ENCODE measurements at regions not wholly inside any gene's neighbourhood (a gene's known extent, or its start where the extent isn't known, plus 50 kb on each side); places are given as distances from the start of the nearest gene placed in this dataset.

GRCh38 chr5:143671021-143671420, 140.9 kb upstream of the HMHB1 start:
- CTCF ChIA-PET, result no interaction called here
- H3K27ac ChIP-seq (ENCODE audit: low read length), result no peak overlapping the region
- POLR2A ChIA-PET, result no interaction called here
- TF ChIP-seq SIN3A (IDR thresholded peaks at IDR 0.05; ENCODE audit: borderline replicate concordance, insufficient read depth, low read depth, low read length) (no peak), POLR2AphosphoS5 (IDR thresholded peaks at IDR 0.05; ENCODE audit: low read depth, low read length) (no peak)
- TF ChIP-seq, protein P1, sequence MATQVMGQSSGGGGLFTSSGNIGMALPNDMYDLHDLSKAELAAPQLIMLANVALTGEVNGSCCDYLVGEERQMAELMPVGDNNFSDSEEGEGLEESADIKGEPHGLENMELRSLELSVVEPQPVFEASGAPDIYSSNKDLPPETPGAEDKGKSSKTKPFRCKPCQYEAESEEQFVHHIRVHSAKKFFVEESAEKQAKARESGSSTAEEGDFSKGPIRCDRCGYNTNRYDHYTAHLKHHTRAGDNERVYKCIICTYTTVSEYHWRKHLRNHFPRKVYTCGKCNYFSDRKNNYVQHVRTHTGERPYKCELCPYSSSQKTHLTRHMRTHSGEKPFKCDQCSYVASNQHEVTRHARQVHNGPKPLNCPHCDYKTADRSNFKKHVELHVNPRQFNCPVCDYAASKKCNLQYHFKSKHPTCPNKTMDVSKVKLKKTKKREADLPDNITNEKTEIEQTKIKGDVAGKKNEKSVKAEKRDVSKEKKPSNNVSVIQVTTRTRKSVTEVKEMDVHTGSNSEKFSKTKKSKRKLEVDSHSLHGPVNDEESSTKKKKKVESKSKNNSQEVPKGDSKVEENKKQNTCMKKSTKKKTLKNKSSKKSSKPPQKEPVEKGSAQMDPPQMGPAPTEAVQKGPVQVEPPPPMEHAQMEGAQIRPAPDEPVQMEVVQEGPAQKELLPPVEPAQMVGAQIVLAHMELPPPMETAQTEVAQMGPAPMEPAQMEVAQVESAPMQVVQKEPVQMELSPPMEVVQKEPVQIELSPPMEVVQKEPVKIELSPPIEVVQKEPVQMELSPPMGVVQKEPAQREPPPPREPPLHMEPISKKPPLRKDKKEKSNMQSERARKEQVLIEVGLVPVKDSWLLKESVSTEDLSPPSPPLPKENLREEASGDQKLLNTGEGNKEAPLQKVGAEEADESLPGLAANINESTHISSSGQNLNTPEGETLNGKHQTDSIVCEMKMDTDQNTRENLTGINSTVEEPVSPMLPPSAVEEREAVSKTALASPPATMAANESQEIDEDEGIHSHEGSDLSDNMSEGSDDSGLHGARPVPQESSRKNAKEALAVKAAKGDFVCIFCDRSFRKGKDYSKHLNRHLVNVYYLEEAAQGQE (IDR thresholded peaks at IDR 0.05; ENCODE audit: insufficient read depth in 1 of 2, low read depth in 2 of 2, low read length in 1 of 2), result no peak
- H3K36me3 ChIP-seq (ENCODE audit: control insufficient read depth, insufficient read depth, low read length), result no peaks in the 10 kb centered on the region
- no TSS peak for BruUV-seq (replicated peaks)
- in situ Hi-C loops (cut with HindIII; ENCODE audit: low pct_unique_long_range_greater_than_20kb, low sequenced_read_pairs), result no loop called here
- no peak for DNase-seq (ENCODE audit: low read depth, low spot score)
- no peaks in the 10 kb centered on the region for H3K4me1 ChIP-seq (ENCODE audit: control insufficient read depth, insufficient read depth, low read length)
- ATAC-seq, result no peak
- H3K27me3 ChIP-seq (ENCODE audit: control insufficient read depth, insufficient read depth, low read length), result no peaks in the 10 kb centered on the region
- H3K4me3 ChIP-seq (ENCODE audit: low read depth in 2 of 2, low read length in 2 of 2), result no peak overlapping the region
- intact Hi-C loops (cut with micrococcal nuclease; ENCODE audit: unreplicated experiment), result no loop called here
- no peaks in the 10 kb centered on the region for H3K9me3 ChIP-seq (ENCODE audit: control insufficient read depth, insufficient read depth, low read depth, low read length)

GRCh38 chr5:143665866-143666265, 146.1 kb upstream of the HMHB1 start:
- H3K36me3 ChIP-seq (ENCODE audit: control insufficient read depth, insufficient read depth, low read length), result no peaks in the 10 kb centered on the region
- no peaks in the 10 kb centered on the region for H3K27me3 ChIP-seq (ENCODE audit: control insufficient read depth, insufficient read depth, low read length)
- ChIA-PET CTCF (no interaction called here), POLR2A (no interaction called here)
- ATAC-seq (no peak), DNase-seq (ENCODE audit: low read depth, low spot score) (no peak)
- no peaks in the 10 kb centered on the region for H3K9me3 ChIP-seq (ENCODE audit: control insufficient read depth, insufficient read depth, low read depth, low read length)
- intact Hi-C loops (cut with micrococcal nuclease; ENCODE audit: unreplicated experiment), result no loop called here
- BruUV-seq (replicated peaks), result no TSS peak
- in situ Hi-C loops (cut with HindIII; ENCODE audit: low pct_unique_long_range_greater_than_20kb, low sequenced_read_pairs), result no loop called here
- H3K4me1 ChIP-seq (ENCODE audit: control insufficient read depth, insufficient read depth, low read length), result no peaks in the 10 kb centered on the region
- no peak overlapping the region for H3K4me3 ChIP-seq (ENCODE audit: low read depth in 2 of 2, low read length in 2 of 2)
- TF ChIP-seq POLR2AphosphoS5 (IDR thresholded peaks at IDR 0.05; ENCODE audit: low read depth, low read length) (no peak), SIN3A (IDR thresholded peaks at IDR 0.05; ENCODE audit: borderline replicate concordance, insufficient read depth, low read depth, low read length) (no peak), TCF7L2 (IDR thresholded peaks at IDR 0.05; ENCODE audit: low read depth, low read length) (no peak), CTCF (IDR thresholded peaks at IDR 0.05) (no peak)
- TF ChIP-seq, protein P1 (IDR thresholded peaks at IDR 0.05; ENCODE audit: insufficient read depth in 1 of 2, low read depth in 2 of 2, low read length in 1 of 2), result no peak
- H3K27ac ChIP-seq (ENCODE audit: low read length), result no peak overlapping the region
